Colonic mucosa (tissue), 4 donors: ENCODE measurements at regions not wholly inside any gene's neighbourhood (a gene's known extent, or its start where the extent isn't known, plus 50 kb on each side); places are given as distances from the start of the nearest gene placed in this dataset.

Source experiments
- DNase-seq: peaks from one replicate; pipeline ENCODE4 v3.0.0-alpha.2; 2020
- H3K27ac ChIP-seq: fragments of 200-600 bp; one replicate; pipeline ENCODE4 v1.8.0; 2021
- H3K27me3 ChIP-seq: fragments of 200-600 bp; one replicate; pipeline ENCODE4 v1.8.0; 2021
- H3K36me3 ChIP-seq: fragments of 200-600 bp; one replicate; pipeline ENCODE4 v1.8.0; 2021
- H3K4me1 ChIP-seq: fragments of 200-600 bp; one replicate; pipeline ENCODE4 v1.8.0; 2021; ENCODE audit warnings: mild to moderate bottlenecking
- H3K4me3 ChIP-seq: fragments of 200-600 bp; one replicate; pipeline ENCODE4 v1.8.0; 2021
- H3K9ac ChIP-seq, 2 donors: one replicate each; pipeline ENCODE4 v1.7.0; 2013; ENCODE audit warnings: control low read depth in 2 of 2, low read depth in 2 of 2, low read length in 2 of 2
- H3K9me3 ChIP-seq: fragments of 200-600 bp; one replicate; pipeline ENCODE4 v1.8.0; 2021
- CTCF ChIP-seq: fragments of 200-600 bp; IDR thresholded peaks from one replicate; pipeline ENCODE4 v1.8.0; 2022; ENCODE audit warnings: antibody characterized with exemption, mild to moderate bottlenecking
- intact Hi-C: fragments of 100-400 bp; cut with DNase I; formaldehyde crosslinking; loops from one replicate; pipeline ENCODE4 v1.14.1; 2022
- donor health status: healthy.
- donor health status: DM: no; HTN: no; CAD: no.
- donor health status: DM: no; HTN: no; CAD: no.

GRCh38 chr13:104875038-104875754, 1660.3 kb downstream of the EFNB2 start:
- intact Hi-C loops: no loop called here

DNA sequence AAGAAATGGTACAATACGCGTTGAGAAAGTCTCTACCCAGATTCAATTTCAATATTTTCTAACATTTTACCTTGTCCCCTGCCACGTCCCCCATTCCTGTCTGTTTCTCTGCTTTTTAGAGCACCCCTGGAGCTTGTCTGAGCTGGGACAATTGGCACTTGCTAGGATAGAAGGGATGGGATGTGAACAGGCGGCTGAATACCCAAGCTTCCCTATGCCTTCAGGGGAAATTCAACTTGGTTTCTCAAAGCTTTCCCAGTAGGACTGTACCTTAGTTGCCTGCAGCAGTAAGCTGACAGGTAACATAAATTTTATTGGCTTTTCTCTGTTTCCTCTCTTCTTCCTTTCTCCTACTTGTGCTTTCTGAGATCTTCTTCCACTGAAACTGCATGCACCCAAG, 1663.3 kb downstream of the EFNB2 start:
- intact Hi-C loops: no loop called here
- H3K9ac ChIP-seq: no peak overlapping the region
- no peaks in the 10 kb centered on the region for H3K36me3 ChIP-seq
- H3K4me3 ChIP-seq: no peak overlapping the region
- TF ChIP-seq CTCF: no peak
- no peak for DNase-seq
- H3K4me1 ChIP-seq: no peaks in the 10 kb centered on the region
- no peaks in the 10 kb centered on the region for H3K27me3 ChIP-seq
- H3K27ac ChIP-seq: no peak overlapping the region
- no peaks in the 10 kb centered on the region for H3K9me3 ChIP-seq

More at GRCh38 chr13:104875038-104875754, 1660.3 kb downstream of the EFNB2 start:
- H3K9me3 ChIP-seq: no peaks in the 10 kb centered on the region
- no peaks in the 10 kb centered on the region for H3K27me3 ChIP-seq
- H3K9ac ChIP-seq: no peak overlapping the region
- no peaks in the 10 kb centered on the region for H3K36me3 ChIP-seq
- no peak overlapping the region for H3K27ac ChIP-seq
- H3K4me1 ChIP-seq: no peaks in the 10 kb centered on the region
- no peak for DNase-seq
- H3K4me3 ChIP-seq: no peak overlapping the region
- TF ChIP-seq CTCF: no peak

GRCh38 chr13:104871456-104871855, 1664.0 kb downstream of the EFNB2 start:
- Histone ChIP-seq H3K9ac (no peak overlapping the region), H3K27me3 (no peaks in the 10 kb centered on the region), H3K27ac (no peak overlapping the region), H3K4me1 (no peaks in the 10 kb centered on the region), H3K4me3 (no peak overlapping the region), H3K9me3 (no peaks in the 10 kb centered on the region), H3K36me3 (no peaks in the 10 kb centered on the region)
- intact Hi-C loops: no loop called here
- no peak for TF ChIP-seq CTCF
- DNase-seq: no peak

- H3K9ac ChIP-seq: no peak overlapping the region
- no peak for TF ChIP-seq CTCF
- H3K36me3 ChIP-seq: no peaks in the 10 kb centered on the region
- no peak overlapping the region for H3K27ac ChIP-seq
- H3K4me1 ChIP-seq: no peaks in the 10 kb centered on the region
- no peak for DNase-seq
- intact Hi-C loops: no loop called here
- no peaks in the 10 kb centered on the region for H3K9me3 ChIP-seq
- H3K27me3 ChIP-seq: no peaks in the 10 kb centered on the region
- no peak overlapping the region for H3K4me3 ChIP-seq
Measured at GRCh38 chr13:104869501-104869900, 1666.0 kb downstream of the EFNB2 start.

- no peak for DNase-seq
- H3K36me3 ChIP-seq: no peaks in the 10 kb centered on the region
- H3K4me3 ChIP-seq: no peak overlapping the region
- intact Hi-C loops: no loop called here
- no peaks in the 10 kb centered on the region for H3K4me1 ChIP-seq
- no peaks in the 10 kb centered on the region for H3K27me3 ChIP-seq
- TF ChIP-seq CTCF: no peak
- no peak overlapping the region for H3K27ac ChIP-seq
- no peaks in the 10 kb centered on the region for H3K9me3 ChIP-seq
- no peak overlapping the region for H3K9ac ChIP-seq
Measured at GRCh38 chr13:104868806-104869205, 1666.7 kb downstream of the EFNB2 start.
